Ovary (tissue), 7 donors: ENCODE measurements at regions not wholly inside any gene's neighbourhood (a gene's known extent, or its start where the extent isn't known, plus 50 kb on each side); places are given as distances from the start of the nearest gene placed in this dataset.

ENCODE experiments used
- DNase-seq, 5 donors: peaks; one replicate each; pipeline ENCODE4 v3.0.0-alpha.2; 2019 to 2020
- H3K27ac ChIP-seq, 2 donors: fragments of 200-600 bp; one replicate each; pipeline versions ENCODE4 v1.5.1 to v1.8.0; 2019 to 2022
- H3K27me3 ChIP-seq: fragments of 200-600 bp; one replicate; pipeline ENCODE4 v1.8.0; 2022
- H3K36me3 ChIP-seq: fragments of 200-600 bp; sonication (generic); one replicate; pipeline ENCODE4 v1.5.1; 2019
- H3K4me1 ChIP-seq: one replicate; pipeline ENCODE4 v1.8.1; 2013; ENCODE audit warnings: mild to moderate bottlenecking, moderate library complexity; ENCODE audit not compliant: insufficient read depth
- H3K4me3 ChIP-seq: fragments of 200-600 bp; sonication (generic); one replicate; pipeline ENCODE4 v1.5.1; 2017
- H3K9me3 ChIP-seq, 2 donors: fragments of 200-600 bp in 1 of 2; sonication (generic) in 1 of 2; one replicate each; pipeline versions ENCODE4 v1.5.1 to v1.8.1; 2013 to 2019; ENCODE audit warnings: mild to moderate bottlenecking in 1 of 2, moderate library complexity in 1 of 2
- EP300 ChIP-seq: sonication (generic); formaldehyde crosslinking; IDR thresholded peaks from one replicate; pipeline ENCODE4 v1.6.1; 2017; ENCODE audit warnings: antibody characterized with exemption
- POLR2A ChIP-seq: fragments of 450-650 bp; IDR thresholded peaks from one replicate; pipeline ENCODE4 v1.6.1; 2017; ENCODE audit warnings: antibody characterized with exemption, mild to moderate bottlenecking, moderate library complexity
- WGBS, 3 donors: extraction: QIAGEN DNeasy Blood & Tissue Kit in 1 of 3; methylation state at CpG; one replicate each; pipeline versions ENCODE4 v1.1.5 to v1.1.7; 2013 to 2017; 5-methylcytosine and 5-hydroxymethylcytosine counted together
- intact Hi-C, 4 donors: fragments of 100-400 bp; cut with DNase I; formaldehyde crosslinking; loops; one replicate each; pipeline versions ENCODE4 v1.11.0 to v1.15.1; 2022 to 2023
- TF ChIP-seq, protein P1 (sequence below), 3 donors: fragments of 450-650 bp in 2 of 3; fragments of 200-600 bp in 1 of 3; IDR thresholded peaks; one replicate each; pipeline versions ENCODE4 v1.5.1 to v1.8.0; 2016 to 2022; ENCODE audit warnings: antibody characterized with exemption in 3 of 3, mild to moderate bottlenecking in 1 of 3
- donor health status: DM: no; HTN: no; CAD: no; lungs with moderate emphysema.
- donor health status: DM: no; HTN: no; CAD: no.
- donor health status: Bipolar disorder and iron deficiency.
- donor health status: DM: no; HTN: no; CAD: no.
- donor health status: DM: yes; HTN: yes; CAD: no.

- TF ChIP-seq, protein P1, sequence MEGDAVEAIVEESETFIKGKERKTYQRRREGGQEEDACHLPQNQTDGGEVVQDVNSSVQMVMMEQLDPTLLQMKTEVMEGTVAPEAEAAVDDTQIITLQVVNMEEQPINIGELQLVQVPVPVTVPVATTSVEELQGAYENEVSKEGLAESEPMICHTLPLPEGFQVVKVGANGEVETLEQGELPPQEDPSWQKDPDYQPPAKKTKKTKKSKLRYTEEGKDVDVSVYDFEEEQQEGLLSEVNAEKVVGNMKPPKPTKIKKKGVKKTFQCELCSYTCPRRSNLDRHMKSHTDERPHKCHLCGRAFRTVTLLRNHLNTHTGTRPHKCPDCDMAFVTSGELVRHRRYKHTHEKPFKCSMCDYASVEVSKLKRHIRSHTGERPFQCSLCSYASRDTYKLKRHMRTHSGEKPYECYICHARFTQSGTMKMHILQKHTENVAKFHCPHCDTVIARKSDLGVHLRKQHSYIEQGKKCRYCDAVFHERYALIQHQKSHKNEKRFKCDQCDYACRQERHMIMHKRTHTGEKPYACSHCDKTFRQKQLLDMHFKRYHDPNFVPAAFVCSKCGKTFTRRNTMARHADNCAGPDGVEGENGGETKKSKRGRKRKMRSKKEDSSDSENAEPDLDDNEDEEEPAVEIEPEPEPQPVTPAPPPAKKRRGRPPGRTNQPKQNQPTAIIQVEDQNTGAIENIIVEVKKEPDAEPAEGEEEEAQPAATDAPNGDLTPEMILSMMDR (IDR thresholded peaks at IDR 0.05), result no peak
- TF ChIP-seq EP300, result no peak
- TF ChIP-seq POLR2A, result no peak
- 72 to 86% (median 81%) methylated on average over 13 of the region's 13 CpGs for WGBS, 3 donors
- H3K9me3 ChIP-seq, result no peaks in the 10 kb centered on the region
Observed at GRCh38 chr17:79237448-79238053, 162.9 kb downstream of the ENGASE start.

DNA sequence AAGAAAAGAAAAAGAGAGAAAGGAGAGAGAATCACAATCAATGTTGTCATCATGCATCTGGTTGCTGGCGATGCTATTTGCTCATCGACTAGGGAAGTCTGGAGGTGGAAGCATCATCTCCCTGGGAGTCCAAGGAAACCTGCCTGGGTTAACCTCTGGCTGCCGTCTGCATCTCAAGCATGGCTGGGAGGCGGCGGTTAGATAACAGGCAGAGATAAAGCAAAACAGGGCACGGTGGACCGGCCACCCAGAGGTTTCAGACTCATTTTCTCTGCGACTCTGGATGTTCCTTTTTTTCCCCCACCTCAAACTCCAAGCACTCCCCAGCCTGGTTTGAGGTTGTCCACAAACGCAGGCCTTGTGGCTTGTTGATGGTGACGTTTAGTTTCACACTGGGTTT, 161.2 kb downstream of the ENGASE start:
- H3K4me3 ChIP-seq, result no peak overlapping the region
- WGBS, 3 donors, result 34 to 54% (median 38%) methylated on average over 10 of the region's 10 CpGs
- TF ChIP-seq EP300 (no peak), POLR2A (no peak)
- TF ChIP-seq, protein P1 (IDR thresholded peaks at IDR 0.05), result no peak
- H3K27ac ChIP-seq, result no peak overlapping the region
- H3K36me3 ChIP-seq, result no peaks in the 10 kb centered on the region
- H3K27me3 ChIP-seq, result no peaks in the 10 kb centered on the region
- DNase-seq, result no peak
- no peaks in the 10 kb centered on the region for H3K4me1 ChIP-seq
- H3K9me3 ChIP-seq, result no peaks in the 10 kb centered on the region
- intact Hi-C loops, result no loop called here

More at GRCh38 chr17:79237448-79238053, 162.9 kb downstream of the ENGASE start:
- H3K27me3 ChIP-seq, result no peaks in the 10 kb centered on the region
- no peaks in the 10 kb centered on the region for H3K36me3 ChIP-seq
- no peak overlapping the region for H3K4me3 ChIP-seq
- H3K27ac ChIP-seq, result no peak overlapping the region
- DNase-seq, result no peak
- intact Hi-C loops, result no loop called here
- no peaks in the 10 kb centered on the region for H3K4me1 ChIP-seq

GRCh38 chr17:79233916-79234551, 159.4 kb downstream of the ENGASE start:
- no peaks in the 10 kb centered on the region for H3K27me3 ChIP-seq
- DNase-seq, result no peak
- H3K4me1 ChIP-seq, result no peaks in the 10 kb centered on the region
- 73 to 80% (median 79%) methylated on average over 26 to 28 of the region's 28 CpGs for WGBS, 3 donors
- intact Hi-C loops, result no loop called here
- TF ChIP-seq EP300 (no peak), POLR2A (no peak)
- TF ChIP-seq, protein P1 (IDR thresholded peaks at IDR 0.05), result no peak
- no peak overlapping the region for H3K27ac ChIP-seq
- H3K9me3 ChIP-seq, result no peaks in the 10 kb centered on the region
- H3K36me3 ChIP-seq, result no peaks in the 10 kb centered on the region
- H3K4me3 ChIP-seq, result no peak overlapping the region

DNA sequence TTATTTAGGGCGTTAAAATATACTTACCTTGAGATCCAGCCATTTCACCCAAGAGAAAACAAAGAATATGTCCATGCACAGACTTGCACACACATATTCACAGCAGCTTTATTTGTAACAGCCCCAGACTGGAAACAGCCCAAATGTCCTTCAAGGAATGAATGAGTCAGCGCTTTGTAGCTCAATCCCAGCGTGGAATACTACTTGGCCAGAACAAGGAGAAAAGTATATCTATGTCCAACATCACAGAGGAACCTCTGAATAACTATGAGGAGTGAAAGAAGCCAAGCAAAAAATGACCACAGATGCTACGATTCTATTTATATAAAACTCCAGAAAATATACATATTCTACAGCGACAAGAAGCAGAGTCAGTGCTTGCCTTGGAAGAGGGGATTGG, 158.3 kb downstream of the ENGASE start:
- WGBS, 3 donors, result 83 to 87% (median 87%) methylated on average over 5 of the region's 5 CpGs
- intact Hi-C loops, result no loop called here
- H3K4me3 ChIP-seq, result no peak overlapping the region
- H3K27ac ChIP-seq, result no peak overlapping the region
- H3K36me3 ChIP-seq, result no peaks in the 10 kb centered on the region
- TF ChIP-seq, protein P1 (IDR thresholded peaks at IDR 0.05), result no peak
- TF ChIP-seq EP300, result no peak
- no peak for TF ChIP-seq POLR2A
- H3K27me3 ChIP-seq, result no peaks in the 10 kb centered on the region
- H3K4me1 ChIP-seq, result no peaks in the 10 kb centered on the region
- no peaks in the 10 kb centered on the region for H3K9me3 ChIP-seq
- DNase-seq, result no peak
